ENCODE measurements at regions not wholly inside any gene's neighbourhood (a gene's known extent, or its start where the extent isn't known, plus 50 kb on each side); places are given as distances from the start of the nearest gene placed in this dataset.
"Not testable (repeated sequence)": the region's sequence is repeated elsewhere in the genome, so short reads cannot be mapped to it uniquely, and the experiment has no call there.

DNA sequence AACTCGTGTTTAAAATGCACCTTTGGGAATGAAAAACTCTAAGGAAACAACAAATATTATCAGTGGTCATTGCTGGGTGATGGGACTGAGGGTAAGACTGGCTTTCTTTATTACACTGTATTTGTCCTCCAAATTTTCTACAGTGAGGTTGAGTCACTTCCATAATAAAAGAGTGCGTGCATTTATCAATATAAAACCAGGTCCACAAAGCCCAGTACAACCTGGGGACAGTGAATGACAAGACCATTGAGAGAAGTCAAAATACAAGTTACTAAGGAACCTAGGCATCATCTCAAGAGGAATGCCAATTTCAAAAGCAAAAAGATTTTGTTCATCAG is 76.4 kb downstream of the MAGED4 start:
- no peak for DNase-seq (ENCODE audit: low read depth in 3 of 3)

DNA sequence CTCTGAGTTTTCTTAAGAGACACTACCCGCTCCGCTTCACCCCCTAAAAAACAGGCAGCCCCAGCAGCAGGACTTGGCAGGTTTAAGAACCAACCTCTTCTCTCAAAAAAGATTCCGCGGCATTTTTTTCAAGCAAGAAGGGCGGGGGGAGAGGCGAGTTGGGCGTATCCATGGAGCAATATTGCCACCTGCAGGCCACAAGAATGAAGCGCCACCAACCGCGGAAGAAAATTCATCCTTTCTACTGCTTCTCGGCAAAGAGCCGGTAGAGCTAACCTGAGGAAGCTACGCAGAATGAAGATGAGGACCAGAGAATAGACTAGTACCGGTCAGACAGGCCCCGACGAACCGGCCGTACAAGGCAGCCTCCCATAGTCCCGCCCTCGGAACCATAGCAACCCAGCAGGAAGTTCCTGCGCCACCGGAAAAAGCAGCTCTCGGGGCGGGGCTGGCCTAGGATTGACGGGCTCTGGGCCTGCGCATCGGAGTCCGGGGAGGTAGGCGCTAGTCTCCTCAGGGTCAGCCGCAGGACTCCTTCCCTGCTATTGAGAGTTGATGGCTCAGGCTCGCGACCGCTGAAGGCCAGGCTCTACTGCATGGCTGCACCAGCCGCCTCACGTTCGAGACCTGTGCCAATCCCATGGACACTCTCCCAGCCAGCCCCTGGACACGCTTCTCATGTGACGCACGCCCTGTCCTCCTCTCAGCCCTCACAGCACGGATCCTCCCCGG is 76.9 kb downstream of the MAGED4 start:
- peak; percentile 70 to 83 (median 77) for DNase-seq (ENCODE audit: low read depth in 3 of 3)

DNA sequence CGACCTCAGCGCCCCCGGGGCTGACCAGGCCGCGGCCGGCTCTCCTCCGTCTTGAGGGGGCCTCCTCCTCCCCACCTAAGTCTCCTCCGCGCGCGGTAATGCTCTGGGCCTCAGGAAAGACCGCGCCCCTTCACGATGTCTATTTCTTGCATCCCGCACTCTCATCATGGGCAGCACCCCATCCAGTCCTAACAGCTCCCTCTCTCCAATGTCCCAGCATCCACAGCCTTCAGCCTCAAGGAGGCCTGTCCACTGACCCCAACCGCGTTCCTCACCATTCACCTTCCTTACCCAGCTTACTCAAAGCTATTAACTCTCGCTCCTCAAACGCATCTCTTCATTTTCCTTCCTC is 77.5 kb downstream of the MAGED4 start:
- DNase-seq (ENCODE audit: low read depth in 3 of 3) = no peak

DNA sequence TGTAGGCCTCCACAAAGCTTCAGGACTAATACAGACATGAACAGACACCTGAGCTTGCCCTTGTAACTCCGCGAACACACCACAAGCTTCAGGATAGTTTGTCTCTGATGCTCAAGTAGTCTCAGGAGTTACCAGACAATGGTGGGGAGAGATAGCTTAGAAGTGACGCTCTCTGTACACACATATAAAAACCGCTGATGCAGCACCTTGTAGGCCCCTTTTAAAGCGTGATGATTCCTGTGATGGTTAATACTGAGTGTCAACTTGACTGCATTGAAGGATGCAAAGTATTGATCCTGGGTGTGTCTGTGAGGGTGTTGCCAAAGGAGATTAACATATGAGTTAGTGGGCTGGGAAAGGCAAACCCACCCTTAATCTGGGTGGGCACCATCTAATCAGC is 78.7 kb downstream of the MAGED4 start:
- DNase-seq (ENCODE audit: low read depth in 3 of 3) = no peak

DNA sequence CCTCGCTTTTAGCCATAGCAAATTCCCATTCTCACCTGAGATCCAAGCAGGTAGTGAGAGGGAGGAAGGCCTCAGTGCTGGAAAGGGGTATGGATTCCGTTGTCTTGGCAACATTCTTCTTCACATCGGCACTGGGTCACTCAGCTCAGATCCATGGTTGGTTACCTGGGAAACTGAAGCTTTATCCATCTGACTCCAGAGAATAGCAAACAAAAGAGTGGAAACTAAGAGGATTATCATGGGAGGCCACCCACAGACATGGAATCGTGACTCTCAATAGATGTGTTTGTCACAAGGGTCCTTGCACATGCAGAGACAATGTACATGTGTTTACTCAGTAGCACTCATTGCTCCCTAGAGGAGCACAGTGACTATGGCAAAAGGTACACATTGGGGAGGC is 81.0 kb downstream of the MAGED4 start:
- DNase-seq (ENCODE audit: low read depth in 3 of 3) = no peak

DNA sequence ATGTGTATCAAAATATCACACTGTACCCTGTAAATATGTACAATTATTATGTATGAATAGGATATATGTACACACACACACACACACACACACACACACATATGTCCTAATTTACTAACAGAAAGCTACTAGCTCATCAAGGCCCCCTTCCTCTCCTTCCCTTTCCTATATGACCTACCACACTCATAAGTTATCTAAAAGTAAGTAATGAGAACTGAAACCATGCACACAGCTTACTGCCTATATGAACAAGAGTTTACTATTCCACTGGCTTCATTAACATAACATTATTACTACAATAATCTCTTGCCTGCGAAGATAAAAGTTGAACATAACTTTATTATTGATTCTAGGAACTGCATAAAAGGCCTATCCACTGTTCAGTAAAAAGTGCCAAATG is 83.8 kb downstream of the MAGED4 start:
- DNase-seq (ENCODE audit: low read depth in 3 of 3) = not testable (repeated sequence)

DNA sequence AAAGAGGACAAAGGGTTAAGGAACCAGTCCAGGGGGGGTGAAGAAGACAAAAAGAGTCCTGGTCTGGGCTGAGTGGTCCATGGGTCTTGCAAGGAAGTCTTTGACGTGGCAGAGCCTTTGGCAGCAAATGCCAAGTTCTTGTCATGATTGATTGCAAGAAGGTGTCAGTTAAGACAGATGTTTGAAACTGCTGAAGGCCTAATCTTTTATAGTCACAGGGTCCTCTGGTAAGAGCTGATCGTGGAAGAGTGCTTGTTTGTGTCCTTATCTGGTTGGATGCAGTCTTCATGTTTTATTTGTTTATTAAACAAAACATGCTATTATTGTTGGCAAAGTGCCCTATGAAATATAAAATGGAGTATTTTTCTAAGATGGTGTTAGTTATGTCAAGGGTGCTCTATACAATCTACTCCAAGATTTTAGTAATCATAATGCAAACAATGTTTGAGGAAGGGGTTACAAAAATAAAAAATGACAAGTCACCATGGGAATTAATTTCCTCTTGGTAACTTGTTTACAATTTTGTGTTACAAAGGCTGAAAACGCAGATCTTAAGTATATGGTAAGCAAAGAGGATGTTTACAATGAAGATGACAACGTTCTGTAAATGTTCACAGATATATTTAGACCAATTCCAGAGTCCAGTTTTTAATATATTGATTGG is 85.9 kb downstream of the MAGED4 start:
- no peak for DNase-seq (ENCODE audit: low read depth in 3 of 3)

DNA sequence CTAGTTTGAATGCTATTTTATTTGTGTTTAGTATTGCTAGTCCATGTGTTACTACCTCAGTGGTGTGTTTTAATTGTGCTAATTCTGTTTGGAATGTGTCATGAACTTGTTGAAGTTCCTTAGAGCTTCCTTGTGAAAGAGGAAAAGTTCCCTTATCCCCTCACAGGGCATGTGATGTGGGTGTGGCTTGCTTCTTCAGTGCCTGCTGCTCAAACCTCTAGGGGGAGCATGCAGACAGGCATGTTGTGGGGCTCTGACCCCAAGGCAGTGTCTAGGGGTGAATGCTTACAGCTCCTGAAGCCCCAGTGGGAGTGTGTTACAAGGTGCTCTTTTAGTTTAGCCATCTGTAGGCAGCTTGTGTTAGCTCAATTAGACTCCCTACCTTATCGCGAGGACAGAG is 86.5 kb downstream of the MAGED4 start:
- DNase-seq (ENCODE audit: low read depth in 3 of 3) = no peak

DNA sequence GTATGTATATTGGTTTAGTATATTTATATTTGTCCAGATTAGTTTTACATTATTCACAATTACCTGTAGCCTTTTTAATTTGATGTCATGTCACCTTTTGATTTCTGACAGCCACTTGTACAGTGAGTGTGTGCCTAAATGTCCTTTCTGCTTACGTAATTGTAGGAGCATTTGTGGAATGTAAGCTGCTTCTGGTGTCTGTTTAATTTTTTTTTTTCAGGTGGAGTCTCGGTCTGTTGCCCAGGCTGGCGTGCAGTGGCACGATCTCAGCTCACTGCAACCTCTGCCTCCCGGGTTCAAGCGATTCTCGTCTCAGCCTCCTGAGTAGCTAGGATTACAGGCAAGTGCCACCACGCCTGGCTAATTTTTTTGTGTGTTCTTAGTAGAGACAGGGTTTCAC is 91.2 kb upstream of the XAGE2 start:
- DNase-seq (ENCODE audit: low read depth in 3 of 3) = no peak

DNA sequence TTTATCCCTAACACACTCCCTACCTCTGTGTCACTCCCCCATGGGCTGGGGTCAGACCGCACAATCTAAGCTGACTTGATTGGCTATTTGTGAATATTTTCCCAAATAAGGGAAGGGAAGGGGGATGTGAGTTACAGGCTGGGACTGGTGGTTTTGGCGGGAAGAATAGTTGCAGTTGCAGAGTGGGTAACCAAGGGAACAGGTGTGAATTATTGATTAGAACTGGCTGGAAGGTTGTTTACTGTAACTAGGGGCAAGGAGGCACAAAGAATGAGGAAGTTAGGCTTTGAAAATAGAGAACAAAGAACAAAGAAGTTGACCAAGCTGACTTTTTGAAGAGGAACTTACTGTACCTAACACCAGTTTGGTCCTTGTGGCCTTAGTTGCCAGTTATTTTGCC is 88.0 kb upstream of the XAGE2 start:
- no peak for DNase-seq (ENCODE audit: low read depth in 3 of 3)

DNA sequence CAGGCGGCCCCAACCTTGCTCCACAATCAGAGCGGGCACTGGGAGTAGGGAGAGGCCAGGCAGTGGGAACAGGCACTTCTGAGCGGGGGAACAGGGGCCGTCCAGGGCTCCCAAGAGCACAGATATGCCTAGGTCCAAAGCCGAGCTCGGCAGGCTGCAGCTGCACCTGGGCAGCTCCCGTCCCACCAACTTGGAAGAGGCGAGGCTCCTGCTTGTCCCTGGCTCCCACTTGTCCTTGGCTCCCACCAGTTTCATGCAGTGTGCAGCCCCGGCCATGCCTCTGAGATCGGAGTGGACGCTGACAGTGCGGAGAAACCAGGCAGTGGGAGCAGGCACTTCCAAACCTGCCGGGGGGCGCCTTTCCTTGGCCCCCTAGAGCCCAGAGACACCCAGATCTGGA is 84.0 kb upstream of the XAGE2 start:
- no peak for DNase-seq (ENCODE audit: low read depth in 3 of 3)

DNA sequence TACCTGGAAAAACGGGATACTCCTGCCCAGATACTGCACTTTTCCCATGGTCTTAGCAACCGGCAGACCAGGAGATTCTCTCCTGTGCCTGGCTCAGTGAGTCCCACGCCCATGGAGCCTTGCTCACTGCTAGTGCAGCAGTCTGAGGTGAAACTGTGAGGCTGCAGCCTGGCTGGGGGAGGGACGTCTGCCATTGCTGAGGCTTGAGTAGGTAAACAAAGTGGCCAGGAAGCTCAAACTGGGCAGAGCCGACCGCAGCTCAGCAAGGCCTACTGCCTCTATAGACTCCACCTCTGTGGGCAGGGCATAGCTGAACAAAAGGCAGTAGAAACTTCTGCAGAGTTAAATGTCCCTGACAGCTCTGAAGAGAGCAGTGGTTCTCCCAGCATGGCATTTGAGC is 69.9 kb upstream of the XAGE2 start:
- not testable (repeated sequence) for DNase-seq (ENCODE audit: low read depth in 3 of 3)

DNA sequence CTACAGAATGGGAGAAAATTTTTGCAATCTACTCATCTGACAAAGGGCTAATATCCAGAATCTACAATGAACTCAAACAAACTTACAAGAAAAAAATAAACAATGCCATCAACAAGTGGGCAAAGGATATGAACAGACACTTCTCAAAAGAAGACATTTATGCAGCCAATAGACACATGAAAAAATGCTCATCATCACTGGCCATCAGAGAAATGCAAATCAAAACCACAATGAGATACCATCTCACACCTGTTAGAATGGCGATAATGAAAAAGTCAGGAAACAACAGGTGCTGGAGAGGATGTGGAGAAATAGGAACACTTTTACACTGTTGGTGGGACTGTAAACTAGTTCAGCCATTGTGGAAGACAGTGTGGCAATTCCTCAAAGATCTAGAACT is 60.3 kb upstream of the XAGE2 start:
- DNase-seq (ENCODE audit: low read depth in 3 of 3) = not testable (repeated sequence)
